Uterus (tissue), 3 donors: ENCODE measurements at regions not wholly inside any gene's neighbourhood (a gene's known extent, or its start where the extent isn't known, plus 50 kb on each side); places are given as distances from the start of the nearest gene placed in this dataset.

Source experiments
- DNase-seq, 2 donors: peaks; one replicate each; pipeline ENCODE4 v3.0.0-alpha.2; 2019 to 2020
- H3K27ac ChIP-seq, 2 donors: fragments of 200-600 bp; sonication (generic); 1 replicate in 1 of 2; 2 replicates in 1 of 2; pipeline ENCODE4 v1.5.1; 2016 to 2018
- H3K27me3 ChIP-seq, 2 donors: fragments of 200-600 bp; sonication (generic); one replicate each; pipeline ENCODE4 v1.5.1; 2018 to 2019; ENCODE audit warnings: control low read depth in 1 of 2
- H3K36me3 ChIP-seq, 2 donors: fragments of 200-600 bp; sonication (generic); one replicate each; pipeline ENCODE4 v1.5.1; 2019; ENCODE audit warnings: control low read depth in 1 of 2
- H3K4me1 ChIP-seq, 2 donors: fragments of 200-600 bp; sonication (generic); one replicate each; pipeline ENCODE4 v1.5.1; 2018 to 2019; ENCODE audit warnings: control low read depth in 1 of 2
- H3K4me3 ChIP-seq, 2 donors: fragments of 200-600 bp; sonication (generic); 1 replicate in 1 of 2; 2 replicates in 1 of 2; pipeline ENCODE4 v1.5.1; 2018 to 2019; ENCODE audit warnings: mild to moderate bottlenecking in 1 of 2
- H3K9me3 ChIP-seq, 2 donors: fragments of 200-600 bp; sonication (generic); one replicate each; pipeline ENCODE4 v1.5.1; 2019; ENCODE audit warnings: control low read depth in 1 of 2
- CTCF ChIP-seq, 4 experiments: fragments of 200-600 bp in 2 of 4; fragments of 450-650 bp in 2 of 4; sonication (generic) in 2 of 4; IDR thresholded peaks; one replicate each; pipeline ENCODE4 v1.5.1; 2016 to 2019; ENCODE audit warnings: antibody characterized with exemption in 4 of 4, mild to moderate bottlenecking in 2 of 4, moderate library complexity in 1 of 4
- POLR2A ChIP-seq, 2 donors: fragments of 450-650 bp; IDR thresholded peaks; one replicate each; pipeline ENCODE4 v1.6.1; 2016; ENCODE audit warnings: antibody characterized with exemption in 2 of 2, mild to moderate bottlenecking in 1 of 2, moderate library complexity in 1 of 2
- intact Hi-C: fragments of 100-400 bp; cut with DNase I; formaldehyde crosslinking; loops from one replicate; pipeline ENCODE4 v1.15.1; 2023; ENCODE audit warnings: low total_unique reads
- donor health status: DM: yes; HTN: yes; CAD: no.

GRCh38 chr13:39976481-39976880 is 321.0 kb downstream of the COG6 start:
- TF ChIP-seq POLR2A (IDR thresholded peaks at IDR 0.05) (no peak), CTCF (IDR thresholded peaks at IDR 0.05) (no peak)
- H3K9me3 ChIP-seq = no peaks in the 10 kb centered on the region
- DNase-seq = no peak
- H3K36me3 ChIP-seq = no peaks in the 10 kb centered on the region
- H3K4me1 ChIP-seq = no peaks in the 10 kb centered on the region
- H3K27ac ChIP-seq = no peak overlapping the region
- no peak overlapping the region for H3K4me3 ChIP-seq
- no peaks in the 10 kb centered on the region for H3K27me3 ChIP-seq
- intact Hi-C loops = no loop called here

- H3K36me3 ChIP-seq = no peaks in the 10 kb centered on the region
- no peak for DNase-seq
- no peak overlapping the region for H3K4me3 ChIP-seq
- intact Hi-C loops = no loop called here
- no peaks in the 10 kb centered on the region for H3K9me3 ChIP-seq
- no peaks in the 10 kb centered on the region for H3K4me1 ChIP-seq
- TF ChIP-seq POLR2A (IDR thresholded peaks at IDR 0.05) (no peak), CTCF (IDR thresholded peaks at IDR 0.05) (no peak)
- no peaks in the 10 kb centered on the region for H3K27me3 ChIP-seq
- H3K27ac ChIP-seq = no peak overlapping the region
Measured at GRCh38 chr13:39981056-39981455, 325.6 kb downstream of the COG6 start.

GRCh38 chr13:39982745-39983144 is 327.3 kb downstream of the COG6 start:
- intact Hi-C loops = no loop called here
- Histone ChIP-seq H3K27ac (no peak overlapping the region), H3K27me3 (no peaks in the 10 kb centered on the region), H3K4me1 (no peaks in the 10 kb centered on the region), H3K4me3 (no peak overlapping the region), H3K9me3 (no peaks in the 10 kb centered on the region), H3K36me3 (no peaks in the 10 kb centered on the region)
- DNase-seq = no peak
- TF ChIP-seq POLR2A (IDR thresholded peaks at IDR 0.05) = no peak
- TF ChIP-seq CTCF (IDR thresholded peaks at IDR 0.05) = no peak

- DNase-seq = no peak
- Histone ChIP-seq H3K36me3 (no peaks in the 10 kb centered on the region), H3K9me3 (no peaks in the 10 kb centered on the region), H3K4me3 (no peak overlapping the region), H3K4me1 (no peaks in the 10 kb centered on the region), H3K27me3 (no peaks in the 10 kb centered on the region), H3K27ac (no peak overlapping the region)
- intact Hi-C loops = no loop called here
- no peak for TF ChIP-seq POLR2A (IDR thresholded peaks at IDR 0.05)
- no peak for TF ChIP-seq CTCF (IDR thresholded peaks at IDR 0.05)
Measured at GRCh38 chr13:39985071-39985470, 329.6 kb downstream of the COG6 start.

- TF ChIP-seq CTCF (IDR thresholded peaks at IDR 0.05) (no peak), POLR2A (IDR thresholded peaks at IDR 0.05) (no peak)
- H3K36me3 ChIP-seq = no peaks in the 10 kb centered on the region
- no peaks in the 10 kb centered on the region for H3K27me3 ChIP-seq
- DNase-seq = no peak
- H3K4me3 ChIP-seq = no peak overlapping the region
- H3K27ac ChIP-seq = no peak overlapping the region
- H3K9me3 ChIP-seq = no peaks in the 10 kb centered on the region
- intact Hi-C loops = no loop called here
- no peaks in the 10 kb centered on the region for H3K4me1 ChIP-seq
Measured at GRCh38 chr13:39988351-39988750, 332.9 kb downstream of the COG6 start.
